ENCODE measurements at regions not wholly inside any gene's neighbourhood (a gene's known extent, or its start where the extent isn't known, plus 50 kb on each side); places are given as distances from the start of the nearest gene placed in this dataset.

DNA sequence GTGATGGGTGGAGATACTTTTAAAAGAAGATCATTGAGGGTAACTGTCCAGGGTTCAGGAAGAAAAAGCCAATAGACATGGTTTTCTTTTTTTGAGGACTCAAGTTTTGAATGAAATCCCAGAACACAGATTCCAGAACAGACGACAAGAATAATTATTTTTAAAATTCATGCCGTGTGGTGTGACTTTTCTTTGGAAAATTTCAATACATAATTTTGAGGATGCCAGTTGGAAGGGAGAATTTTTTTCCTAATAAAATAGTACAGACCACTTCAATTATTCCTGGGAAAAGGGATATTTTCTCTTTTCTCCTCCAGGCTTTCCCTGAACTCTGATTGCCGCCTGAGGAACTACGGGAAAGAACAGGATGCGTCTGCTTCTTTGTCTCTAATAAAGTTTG, 951.4 kb downstream of the KCNMA1 start:
- TF ChIP-seq CTCF (conservative IDR thresholded peaks at IDR 0.05 in 1 of 2, IDR thresholded peaks at IDR 0.05 in 1 of 2; ENCODE audit: extremely low read depth in 1 of 2, insufficient read depth in 1 of 2, low read depth in 1 of 2, low read length in 2 of 2) (no peak), EZH2 (IDR thresholded peaks at IDR 0.05; ENCODE audit: borderline replicate concordance, low read length) (no peak)

Data from mammary epithelial cell (primary cell).